GM19455 (cell line): ENCODE measurements at regions not wholly inside any gene's neighbourhood (a gene's known extent, or its start where the extent isn't known, plus 50 kb on each side); places are given as distances from the start of the nearest gene placed in this dataset.
"Not testable (repeated sequence)": the region's sequence is repeated elsewhere in the genome, so short reads cannot be mapped to it uniquely, and the experiment has no call there.

Experiments used
- ATAC-seq: cut with Tn5 transposase; IDR thresholded peaks from one replicate; pipeline ENCODE4 v1.9.1; 2021; ENCODE audit not compliant: unreplicated experiment

- ATAC-seq = no peak
These were observed 174.3 kb upstream of the KRR1 start for GRCh38 chr12:75685617-75686225.

- no peak for ATAC-seq
These were observed 173.5 kb upstream of the KRR1 start for GRCh38 chr12:75684678-75685616.

GRCh38 chr12:75683995-75684586, 172.7 kb upstream of the KRR1 start:
- ATAC-seq = not testable (repeated sequence)

GRCh38 chr12:75683220-75683619, 171.8 kb upstream of the KRR1 start:
- ATAC-seq = no peak

- ATAC-seq = no peak
These were observed 166.1 kb upstream of the KRR1 start for GRCh38 chr12:75677522-75677921.

- ATAC-seq = no peak
These were observed 163.0 kb upstream of the KRR1 start for GRCh38 chr12:75674393-75674792.

- no peak for ATAC-seq
These were observed 160.8 kb upstream of the KRR1 start for GRCh38 chr12:75672200-75672599.

GRCh38 chr12:75670216-75670615, 158.8 kb upstream of the KRR1 start:
- no peak for ATAC-seq

GRCh38 chr12:75666939-75667334, 155.5 kb upstream of the KRR1 start:
- ATAC-seq = no peak

- ATAC-seq = no peak
These were observed 154.9 kb upstream of the KRR1 start for GRCh38 chr12:75666126-75666938.

GRCh38 chr12:75665216-75665615, 153.8 kb upstream of the KRR1 start:
- ATAC-seq = no peak

GRCh38 chr12:75662511-75663159, 151.2 kb upstream of the KRR1 start:
- ATAC-seq = no peak

- ATAC-seq = no peak
These were observed 150.5 kb upstream of the KRR1 start for GRCh38 chr12:75661908-75662307.

GRCh38 chr12:75660805-75661404, 149.5 kb upstream of the KRR1 start:
- ATAC-seq = no peak

- no peak for ATAC-seq
These were observed 148.7 kb upstream of the KRR1 start for GRCh38 chr12:75660107-75660530.

- ATAC-seq = no peak
These were observed 147.8 kb upstream of the KRR1 start for GRCh38 chr12:75658901-75659823.

- no peak for ATAC-seq
These were observed 146.9 kb upstream of the KRR1 start for GRCh38 chr12:75658286-75658685.

- ATAC-seq = no peak
These were observed 146.4 kb upstream of the KRR1 start for GRCh38 chr12:75657831-75658230.

GRCh38 chr12:75657354-75657753, 145.9 kb upstream of the KRR1 start:
- not testable (repeated sequence) for ATAC-seq
